SW 1271 (cell line): ENCODE measurements at regions not wholly inside any gene's neighbourhood (a gene's known extent, or its start where the extent isn't known, plus 50 kb on each side); places are given as distances from the start of the nearest gene placed in this dataset.

Experiments
- DNase-seq, 2 experiments: peaks; one replicate each; lab custom pipeline; 2025; lab: John Stamatoyannopoulos, UW

GRCh38 chr11:19560156-19560555 lies 152.5 kb upstream of the NAV2 start:
- DNase-seq: no peak

- no peak for DNase-seq
Observed at GRCh38 chr11:19559746-19560145, 152.9 kb upstream of the NAV2 start.

- DNase-seq: no peak
Observed at GRCh38 chr11:19558189-19558986, 154.2 kb upstream of the NAV2 start.

- peak; percentile 47 to 65 for DNase-seq
Observed at GRCh38 chr11:19557720-19558140, 154.9 kb upstream of the NAV2 start.

- no peak for DNase-seq
Observed at GRCh38 chr11:19557185-19557584, 155.5 kb upstream of the NAV2 start.

- no peak for DNase-seq
Observed at GRCh38 chr11:19555266-19555665, 157.4 kb upstream of the NAV2 start.

- DNase-seq: peak in 1 of 2 experiments; percentile 56
Observed at GRCh38 chr11:19553683-19554333, 158.8 kb upstream of the NAV2 start.

GRCh38 chr11:19552656-19553260 lies 159.9 kb upstream of the NAV2 start:
- DNase-seq: no peak

- DNase-seq: no peak
Observed at GRCh38 chr11:19552161-19552560, 160.5 kb upstream of the NAV2 start.

- no peak for DNase-seq
Observed at GRCh38 chr11:19551457-19551856, 161.2 kb upstream of the NAV2 start.

- no peak for DNase-seq
Observed at GRCh38 chr11:19547044-19547443, 165.6 kb upstream of the NAV2 start.

- DNase-seq: no peak
Observed at GRCh38 chr11:19546325-19546724, 166.3 kb upstream of the NAV2 start.

- DNase-seq: no peak
Observed at GRCh38 chr11:19541521-19542049, 171.1 kb upstream of the NAV2 start.

GRCh38 chr11:19539861-19540260 lies 172.8 kb upstream of the NAV2 start:
- DNase-seq: no peak

- DNase-seq: no peak
Observed at GRCh38 chr11:19537803-19538453, 174.7 kb upstream of the NAV2 start.

GRCh38 chr11:19536131-19536530 lies 176.5 kb upstream of the NAV2 start:
- no peak for DNase-seq

- no peak for DNase-seq
Observed at GRCh38 chr11:19530505-19530904, 182.1 kb upstream of the NAV2 start.

GRCh38 chr11:19526119-19526518 lies 186.5 kb upstream of the NAV2 start:
- DNase-seq: no peak

GRCh38 chr11:19525714-19526113 lies 186.9 kb upstream of the NAV2 start:
- DNase-seq: no peak

- no peak for DNase-seq
Observed at GRCh38 chr11:19525276-19525675, 187.4 kb upstream of the NAV2 start.

- no peak for DNase-seq
Observed at GRCh38 chr11:19524171-19524671, 188.4 kb upstream of the NAV2 start.

- no peak for DNase-seq
Observed at GRCh38 chr11:19520681-19521080, 192.0 kb upstream of the NAV2 start.
